Adrenal gland (tissue), 9 donors: ENCODE measurements at regions not wholly inside any gene's neighbourhood (a gene's known extent, or its start where the extent isn't known, plus 50 kb on each side); places are given as distances from the start of the nearest gene placed in this dataset.

Experiments
- DNase-seq, 7 donors: peaks; one replicate each; pipeline ENCODE4 v3.0.0-alpha.2; 2019 to 2020
- H3K27ac ChIP-seq, 5 donors: fragments of 200-600 bp; sonication (generic) in 4 of 5; 1 replicate in 3 of 5; 2 replicates in 2 of 5; pipeline versions ENCODE4 v1.5.1 to v1.8.0; 2016 to 2020; ENCODE audit warnings: mild to moderate bottlenecking in 1 of 5
- H3K27me3 ChIP-seq: fragments of 200-600 bp; 2 replicates; pipeline ENCODE4 v1.8.0; 2021
- H3K36me3 ChIP-seq, 2 donors: fragments of 200-600 bp; replicated peaks in 1 of 2; 1 replicate in 1 of 2; 2 replicates in 1 of 2; pipeline versions ENCODE4 v1.5.1 to v1.8.0; 2018 to 2022
- H3K4me1 ChIP-seq, 2 donors: fragments of 200-600 bp; replicated peaks in 1 of 2; 1 replicate in 1 of 2; 2 replicates in 1 of 2; pipeline versions ENCODE4 v1.5.1 to v1.8.0; 2018 to 2021
- H3K4me3 ChIP-seq, 4 donors: fragments of 200-600 bp; sonication (generic) in 3 of 4; one replicate each; pipeline ENCODE4 v1.5.1; 2016 to 2018
- H3K9me3 ChIP-seq, 3 donors: fragments of 200-600 bp; sonication (generic) in 1 of 3; replicated peaks in 1 of 3; 1 replicate in 2 of 3; 2 replicates in 1 of 3; pipeline versions ENCODE4 v1.5.1 to v1.8.0; 2016 to 2021
- POLR2A ChIP-seq, 2 donors: fragments of 450-650 bp; IDR thresholded peaks; one replicate each; pipeline ENCODE4 v1.6.1; 2017; ENCODE audit warnings: antibody characterized with exemption in 2 of 2, mild to moderate bottlenecking in 2 of 2, moderate library complexity in 1 of 2
- WGBS, 4 donors: extraction: QIAGEN DNeasy Blood & Tissue Kit in 2 of 4; methylation state at CpG; one replicate each; pipeline versions ENCODE4 v1.1.5 to v1.1.7; 2013 to 2017; 5-methylcytosine and 5-hydroxymethylcytosine counted together
- intact Hi-C, 2 donors: fragments of 100-400 bp; cut with DNase I; formaldehyde crosslinking; loops; one replicate each; pipeline versions ENCODE4 v1.14.1 to v1.15.0; 2022 to 2023
- TF ChIP-seq, protein P1 (sequence below), 6 experiments: fragments of 450-650 bp in 4 of 6; fragments of 200-600 bp in 2 of 6; sonication (generic) in 1 of 6; IDR thresholded peaks; 1 replicate in 5 of 6; 2 replicates in 1 of 6; pipeline versions ENCODE4 v1.5.1 to v1.8.0; 2016 to 2021; ENCODE audit warnings: antibody characterized with exemption in 6 of 6, mild to moderate bottlenecking in 2 of 6, moderate library complexity in 1 of 6
- donor health status: healthy with polysubstance abuse.
- donor health status: Bipolar disorder and iron deficiency.
- donor health status: DM: yes; HTN: yes; CAD: no.
- donor health status: DM: no; HTN: no; CAD: no.
- donor health status: DM: no; HTN: no; CAD: no.

- Histone ChIP-seq H3K9me3 (no peaks in the 10 kb centered on the region), H3K4me1 (no peaks in the 10 kb centered on the region), H3K27me3 (peaks cover 44% of the 10 kb centered on the region), H3K36me3 (no peaks in the 10 kb centered on the region), H3K27ac (no peak overlapping the region), H3K4me3 (no peak overlapping the region)
- 54 to 64% (median 58%) methylated on average over 3 to 5 of the region's 5 CpGs for WGBS, 4 donors
- TF ChIP-seq, protein P1, sequence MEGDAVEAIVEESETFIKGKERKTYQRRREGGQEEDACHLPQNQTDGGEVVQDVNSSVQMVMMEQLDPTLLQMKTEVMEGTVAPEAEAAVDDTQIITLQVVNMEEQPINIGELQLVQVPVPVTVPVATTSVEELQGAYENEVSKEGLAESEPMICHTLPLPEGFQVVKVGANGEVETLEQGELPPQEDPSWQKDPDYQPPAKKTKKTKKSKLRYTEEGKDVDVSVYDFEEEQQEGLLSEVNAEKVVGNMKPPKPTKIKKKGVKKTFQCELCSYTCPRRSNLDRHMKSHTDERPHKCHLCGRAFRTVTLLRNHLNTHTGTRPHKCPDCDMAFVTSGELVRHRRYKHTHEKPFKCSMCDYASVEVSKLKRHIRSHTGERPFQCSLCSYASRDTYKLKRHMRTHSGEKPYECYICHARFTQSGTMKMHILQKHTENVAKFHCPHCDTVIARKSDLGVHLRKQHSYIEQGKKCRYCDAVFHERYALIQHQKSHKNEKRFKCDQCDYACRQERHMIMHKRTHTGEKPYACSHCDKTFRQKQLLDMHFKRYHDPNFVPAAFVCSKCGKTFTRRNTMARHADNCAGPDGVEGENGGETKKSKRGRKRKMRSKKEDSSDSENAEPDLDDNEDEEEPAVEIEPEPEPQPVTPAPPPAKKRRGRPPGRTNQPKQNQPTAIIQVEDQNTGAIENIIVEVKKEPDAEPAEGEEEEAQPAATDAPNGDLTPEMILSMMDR (IDR thresholded peaks at IDR 0.05), result no peak
- TF ChIP-seq POLR2A (IDR thresholded peaks at IDR 0.05), result no peak
- DNase-seq, result no peak
- intact Hi-C loops, result no loop called here
Measured at GRCh38 chr1:18560692-18561091, 70.0 kb upstream of the PAX7 start.

GRCh38 chr1:18561967-18562366, 68.7 kb upstream of the PAX7 start:
- Histone ChIP-seq H3K27me3 (peaks cover 35% of the 10 kb centered on the region), H3K27ac (no peak overlapping the region), H3K9me3 (no peaks in the 10 kb centered on the region), H3K36me3 (no peaks in the 10 kb centered on the region), H3K4me1 (no peaks in the 10 kb centered on the region), H3K4me3 (no peak overlapping the region)
- intact Hi-C loops, result no loop called here
- no peak for TF ChIP-seq POLR2A (IDR thresholded peaks at IDR 0.05)
- TF ChIP-seq, protein P1 (IDR thresholded peaks at IDR 0.05), result no peak
- WGBS, 4 donors, result 17 to 37% (median 36%) methylated on average over 9 of the region's 9 CpGs; no CpG with 5 or more reads in 1 of the 4 donors
- DNase-seq, result no peak

DNA sequence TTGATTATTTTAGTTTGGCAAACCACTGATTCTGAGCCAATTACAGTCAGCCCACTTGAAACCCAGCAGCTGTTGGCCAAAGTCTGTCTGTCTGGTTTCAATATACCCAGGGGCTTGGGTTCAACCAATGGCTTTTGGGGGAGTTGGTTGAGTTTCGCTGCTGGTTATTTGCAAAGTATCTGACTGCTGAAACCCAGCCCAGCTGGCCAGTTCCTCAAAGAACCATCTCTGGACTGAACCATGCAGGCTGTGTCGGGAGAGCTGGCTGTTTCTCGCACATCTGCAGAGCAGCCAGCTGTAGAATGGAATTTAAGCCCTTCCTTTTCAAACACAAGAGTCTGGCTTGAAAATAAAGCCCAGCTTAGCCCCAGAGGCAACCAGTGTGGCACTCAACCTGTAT, 66.0 kb upstream of the PAX7 start:
- Histone ChIP-seq H3K9me3 (no peaks in the 10 kb centered on the region), H3K27me3 (peaks cover 23% of the 10 kb centered on the region), H3K27ac (no peak overlapping the region), H3K4me3 (no peak overlapping the region), H3K4me1 (no peaks in the 10 kb centered on the region), H3K36me3 (no peaks in the 10 kb centered on the region)
- intact Hi-C loops, result no loop called here
- WGBS, 4 donors, result 40 to 80% (median 51%) methylated on average over 1 to 3 of the region's 3 CpGs
- TF ChIP-seq, protein P1 (IDR thresholded peaks at IDR 0.05), result no peak
- no peak for TF ChIP-seq POLR2A (IDR thresholded peaks at IDR 0.05)
- DNase-seq, result no peak

GRCh38 chr1:18565321-18565720, 65.3 kb upstream of the PAX7 start:
- TF ChIP-seq POLR2A (IDR thresholded peaks at IDR 0.05), result no peak
- TF ChIP-seq, protein P1 (IDR thresholded peaks at IDR 0.05), result no peak
- H3K9me3 ChIP-seq, result no peaks in the 10 kb centered on the region
- peaks cover 16% of the 10 kb centered on the region for H3K27me3 ChIP-seq
- intact Hi-C loops, result no loop called here
- H3K4me3 ChIP-seq, result no peak overlapping the region
- no peaks in the 10 kb centered on the region for H3K4me1 ChIP-seq
- H3K36me3 ChIP-seq, result no peaks in the 10 kb centered on the region
- 46 to 71% (median 51%) methylated on average over 2 of the region's 2 CpGs for WGBS, 4 donors
- DNase-seq, result no peak
- H3K27ac ChIP-seq, result no peak overlapping the region
